ENCODE measurements at regions not wholly inside any gene's neighbourhood (a gene's known extent, or its start where the extent isn't known, plus 50 kb on each side); places are given as distances from the start of the nearest gene placed in this dataset.
A peak's percentile ranks its signal among the peaks of the same experiment; 100 is the strongest.

DNA sequence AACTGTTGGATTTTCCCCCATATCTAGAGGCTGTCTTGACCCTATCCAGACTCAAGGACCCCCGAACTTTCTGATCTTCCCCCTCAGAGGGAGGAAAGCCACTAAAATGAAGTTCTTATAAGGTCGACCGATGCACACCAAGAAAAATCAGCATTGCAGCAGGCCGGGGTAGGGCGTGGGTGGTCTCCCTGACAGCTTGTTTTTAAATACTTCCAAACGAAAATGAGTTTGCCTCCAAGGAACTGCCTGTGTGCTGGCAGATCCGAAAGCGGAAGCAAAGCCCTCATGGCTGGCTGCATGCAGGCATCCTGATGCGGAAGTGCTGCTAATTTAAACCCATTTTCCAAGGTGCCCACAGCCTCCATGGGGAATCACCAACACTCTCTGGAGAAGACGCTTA lies 374.3 kb upstream of the XYLT1 start:
- no peak for TF ChIP-seq ZNF549 (tag by site-specific recombination; IDR thresholded peaks at IDR 0.05)
- no peaks in the 10 kb centered on the region for H3K4me1 ChIP-seq (ENCODE audit: control insufficient read depth, insufficient read depth, low read length)
- ChIA-PET POLR2A (no interaction called here), CTCF (no interaction called here)
- no peaks in the 10 kb centered on the region for H3K36me3 ChIP-seq (ENCODE audit: control insufficient read depth in 2 of 2, insufficient read depth in 1 of 2, low read length in 2 of 2)
- no peak overlapping the region for H3K4me3 ChIP-seq (ENCODE audit: low read depth, low read length)
- H3K9me3 ChIP-seq (ENCODE audit: control insufficient read depth, insufficient read depth, low read depth, low read length), result no peaks in the 10 kb centered on the region
- H3K27ac ChIP-seq (ENCODE audit: extremely low read depth, low read depth, low read length), result no peak overlapping the region

DNA sequence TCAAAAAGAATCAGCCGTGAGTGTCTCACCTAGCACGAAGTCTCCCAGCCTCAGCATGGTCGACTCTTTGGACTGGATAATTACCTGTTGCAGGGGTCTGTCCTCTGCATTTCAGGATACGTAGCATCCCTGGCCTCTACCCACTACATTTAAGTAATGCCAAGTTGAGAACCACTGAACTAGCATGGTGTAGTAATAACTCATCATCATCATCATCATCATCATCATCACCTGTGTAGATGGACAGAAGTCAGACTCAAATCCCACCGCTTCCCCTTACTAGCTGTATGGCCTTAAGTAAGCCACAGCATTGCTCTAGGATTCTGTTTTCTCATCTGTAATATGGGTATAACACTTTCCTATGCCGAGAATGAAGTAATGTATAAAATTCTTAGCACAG lies 373.1 kb upstream of the XYLT1 start:
- H3K27ac ChIP-seq (ENCODE audit: extremely low read depth, low read depth, low read length), result no peak overlapping the region
- POLR2A ChIA-PET, result no interaction called here
- TF ChIP-seq ZNF664 (tag by site-specific recombination; IDR thresholded peaks at IDR 0.05) (no peak), ZNF629 (tag by site-specific recombination; IDR thresholded peaks at IDR 0.05) (no peak)
- TF ChIP-seq, protein P1, sequence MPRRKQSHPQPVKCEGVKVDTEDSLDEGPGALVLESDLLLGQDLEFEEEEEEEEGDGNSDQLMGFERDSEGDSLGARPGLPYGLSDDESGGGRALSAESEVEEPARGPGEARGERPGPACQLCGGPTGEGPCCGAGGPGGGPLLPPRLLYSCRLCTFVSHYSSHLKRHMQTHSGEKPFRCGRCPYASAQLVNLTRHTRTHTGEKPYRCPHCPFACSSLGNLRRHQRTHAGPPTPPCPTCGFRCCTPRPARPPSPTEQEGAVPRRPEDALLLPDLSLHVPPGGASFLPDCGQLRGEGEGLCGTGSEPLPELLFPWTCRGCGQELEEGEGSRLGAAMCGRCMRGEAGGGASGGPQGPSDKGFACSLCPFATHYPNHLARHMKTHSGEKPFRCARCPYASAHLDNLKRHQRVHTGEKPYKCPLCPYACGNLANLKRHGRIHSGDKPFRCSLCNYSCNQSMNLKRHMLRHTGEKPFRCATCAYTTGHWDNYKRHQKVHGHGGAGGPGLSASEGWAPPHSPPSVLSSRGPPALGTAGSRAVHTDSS (tag by site-specific recombination; IDR thresholded peaks at IDR 0.05), result peak; percentile 59; the same call in 1 of the 2 replicates
- TF ChIP-seq, protein P2, sequence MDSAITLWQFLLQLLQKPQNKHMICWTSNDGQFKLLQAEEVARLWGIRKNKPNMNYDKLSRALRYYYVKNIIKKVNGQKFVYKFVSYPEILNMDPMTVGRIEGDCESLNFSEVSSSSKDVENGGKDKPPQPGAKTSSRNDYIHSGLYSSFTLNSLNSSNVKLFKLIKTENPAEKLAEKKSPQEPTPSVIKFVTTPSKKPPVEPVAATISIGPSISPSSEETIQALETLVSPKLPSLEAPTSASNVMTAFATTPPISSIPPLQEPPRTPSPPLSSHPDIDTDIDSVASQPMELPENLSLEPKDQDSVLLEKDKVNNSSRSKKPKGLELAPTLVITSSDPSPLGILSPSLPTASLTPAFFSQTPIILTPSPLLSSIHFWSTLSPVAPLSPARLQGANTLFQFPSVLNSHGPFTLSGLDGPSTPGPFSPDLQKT (IDR thresholded peaks at IDR 0.05; ENCODE audit: borderline replicate concordance, low read depth, low read length), result no peak
- no peaks in the 10 kb centered on the region for H3K4me1 ChIP-seq (ENCODE audit: control insufficient read depth, insufficient read depth, low read length)
- CTCF ChIA-PET, result no interaction called here
- no peak overlapping the region for H3K4me3 ChIP-seq (ENCODE audit: low read depth, low read length)
- H3K9me3 ChIP-seq (ENCODE audit: control insufficient read depth, insufficient read depth, low read depth, low read length), result no peaks in the 10 kb centered on the region
- no peaks in the 10 kb centered on the region for H3K36me3 ChIP-seq (ENCODE audit: control insufficient read depth in 2 of 2, insufficient read depth in 1 of 2, low read length in 2 of 2)

DNA sequence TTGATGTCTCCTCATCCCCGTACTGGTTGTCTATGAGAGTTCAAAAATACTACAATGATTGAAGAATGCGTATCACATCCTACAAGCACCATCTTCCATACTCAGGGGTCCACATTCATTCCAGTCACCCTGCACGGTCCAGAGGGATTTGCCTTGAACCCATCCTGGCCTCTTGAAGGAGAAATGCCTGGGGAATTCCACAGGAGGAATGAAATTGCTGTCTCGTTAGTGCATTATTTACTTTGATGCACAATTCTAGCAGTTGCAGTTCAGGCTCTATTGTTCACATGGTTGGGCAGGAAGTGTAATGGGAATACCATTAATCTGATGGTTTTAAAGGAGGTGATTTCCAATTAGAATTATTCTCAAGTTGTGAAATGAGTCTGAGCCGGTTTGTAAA lies 369.1 kb upstream of the XYLT1 start:
- no peaks in the 10 kb centered on the region for H3K4me1 ChIP-seq (ENCODE audit: control insufficient read depth, insufficient read depth, low read length)
- ChIA-PET POLR2A (no interaction called here), CTCF (no interaction called here)
- TF ChIP-seq, protein P3, sequence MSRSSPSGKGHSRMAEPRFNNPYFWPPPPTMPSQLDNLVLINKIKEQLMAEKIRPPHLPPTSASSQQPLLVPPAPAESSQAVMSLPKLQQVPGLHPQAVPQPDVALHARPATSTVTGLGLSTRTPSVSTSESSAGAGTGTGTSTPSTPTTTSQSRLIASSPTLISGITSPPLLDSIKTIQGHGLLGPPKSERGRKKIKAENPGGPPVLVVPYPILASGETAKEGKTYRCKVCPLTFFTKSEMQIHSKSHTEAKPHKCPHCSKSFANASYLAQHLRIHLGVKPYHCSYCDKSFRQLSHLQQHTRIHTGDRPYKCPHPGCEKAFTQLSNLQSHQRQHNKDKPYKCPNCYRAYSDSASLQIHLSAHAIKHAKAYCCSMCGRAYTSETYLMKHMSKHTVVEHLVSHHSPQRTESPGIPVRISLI (tag by site-specific recombination; IDR thresholded peaks at IDR 0.05), result no peak
- TF ChIP-seq ZNF292 (tag by site-specific recombination; IDR thresholded peaks at IDR 0.05; ENCODE audit: borderline replicate concordance, low read depth), result no peak
- TF ChIP-seq ZNF341 (tag by site-specific recombination; IDR thresholded peaks at IDR 0.05; ENCODE audit: low read depth), result no peak
- TF ChIP-seq ZNF843 (tag by site-specific recombination; IDR thresholded peaks at IDR 0.05), result no peak
- TF ChIP-seq, protein P4, sequence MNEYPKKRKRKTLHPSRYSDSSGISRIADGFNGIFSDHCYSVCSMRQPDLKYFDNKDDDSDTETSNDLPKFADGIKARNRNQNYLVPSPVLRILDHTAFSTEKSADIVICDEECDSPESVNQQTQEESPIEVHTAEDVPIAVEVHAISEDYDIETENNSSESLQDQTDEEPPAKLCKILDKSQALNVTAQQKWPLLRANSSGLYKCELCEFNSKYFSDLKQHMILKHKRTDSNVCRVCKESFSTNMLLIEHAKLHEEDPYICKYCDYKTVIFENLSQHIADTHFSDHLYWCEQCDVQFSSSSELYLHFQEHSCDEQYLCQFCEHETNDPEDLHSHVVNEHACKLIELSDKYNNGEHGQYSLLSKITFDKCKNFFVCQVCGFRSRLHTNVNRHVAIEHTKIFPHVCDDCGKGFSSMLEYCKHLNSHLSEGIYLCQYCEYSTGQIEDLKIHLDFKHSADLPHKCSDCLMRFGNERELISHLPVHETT (tag by site-specific recombination; IDR thresholded peaks at IDR 0.05), result no peak
- TF ChIP-seq, protein P2 (IDR thresholded peaks at IDR 0.05; ENCODE audit: borderline replicate concordance, low read depth, low read length), result no peak
- TF ChIP-seq, protein P5, sequence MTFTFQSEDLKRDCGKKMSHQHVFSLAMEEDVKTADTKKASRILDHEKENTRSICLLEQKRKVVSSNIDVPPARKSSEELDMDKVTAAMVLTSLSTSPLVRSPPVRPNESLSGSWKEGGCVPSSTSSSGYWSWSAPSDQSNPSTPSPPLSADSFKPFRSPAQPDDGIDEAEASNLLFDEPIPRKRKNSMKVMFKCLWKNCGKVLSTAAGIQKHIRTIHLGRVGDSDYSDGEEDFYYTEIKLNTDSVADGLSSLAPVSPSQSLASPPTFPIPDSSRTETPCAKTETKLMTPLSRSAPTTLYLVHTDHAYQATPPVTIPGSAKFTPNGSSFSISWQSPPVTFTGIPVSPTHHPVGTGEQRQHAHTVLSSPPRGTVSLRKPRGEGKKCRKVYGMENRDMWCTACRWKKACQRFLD (tag by site-specific recombination; IDR thresholded peaks at IDR 0.05), result no peak
- TF ChIP-seq ZNF530 (tag by site-specific recombination; IDR thresholded peaks at IDR 0.05; ENCODE audit: low read depth), result no peak
- H3K9me3 ChIP-seq (ENCODE audit: control insufficient read depth, insufficient read depth, low read depth, low read length), result no peaks in the 10 kb centered on the region
- no peaks in the 10 kb centered on the region for H3K36me3 ChIP-seq (ENCODE audit: control insufficient read depth in 2 of 2, insufficient read depth in 1 of 2, low read length in 2 of 2)
- no peak overlapping the region for H3K4me3 ChIP-seq (ENCODE audit: low read depth, low read length)
- no peak overlapping the region for H3K27ac ChIP-seq (ENCODE audit: extremely low read depth, low read depth, low read length)
